ENCODE measurements at regions not wholly inside any gene's neighbourhood (a gene's known extent, or its start where the extent isn't known, plus 50 kb on each side); places are given as distances from the start of the nearest gene placed in this dataset.

DNA sequence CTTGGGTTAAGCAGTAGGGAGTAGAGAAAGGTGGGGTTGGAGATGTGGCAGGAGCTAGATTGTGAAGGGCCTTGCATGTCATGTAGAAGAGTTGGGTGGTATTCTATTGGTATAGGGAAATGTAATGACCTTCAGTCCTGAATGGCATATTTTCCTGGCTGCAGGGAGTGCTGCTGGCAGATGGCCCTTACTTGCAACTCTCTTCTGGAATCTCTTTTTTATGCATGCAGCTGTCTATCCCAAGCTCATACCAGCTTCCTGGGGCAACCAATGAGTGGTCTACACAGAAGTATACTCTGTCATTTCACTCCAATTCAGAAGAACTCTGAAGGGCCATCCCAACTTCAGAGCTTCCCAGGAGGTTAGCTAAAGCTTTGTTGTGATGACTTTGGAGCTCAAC is 144.7 kb upstream of the ANKRD28 start:
- Mint-ChIP-seq H3K27ac (no peak overlapping the region), H3K27me3 (peaks cover 6 to 21% (median 8%) of the 10 kb centered on the region in 5 donors), H3K4me3 (no peak overlapping the region), H3K4me1 (peaks cover 0 to 10% (median 4%) of the 10 kb centered on the region in 7 donors), H3K36me3 (peaks cover 0 to 5% (median 0%) of the 10 kb centered on the region in 5 donors), H3K9me3 (peaks cover 0 to 15% (median 6%) of the 10 kb centered on the region in 11 donors)
- no peaks in the 10 kb centered on the region for H3K27me3 ChIP-seq (ENCODE audit: control insufficient read depth in 2 of 2, insufficient read depth in 2 of 2, low read length in 2 of 2)
- ATAC-seq: no peak
- intact Hi-C loops (cut with micrococcal nuclease): no loop called here
- ChIA-PET POLR2A (no interaction called here), CTCF (no interaction called here)
- no peak overlapping the region for H3K27ac ChIP-seq (ENCODE audit: low read depth, low read length)
- H3K4me3 ChIP-seq (ENCODE audit: low read length): no peak overlapping the region
- no peaks in the 10 kb centered on the region for H3K9me3 ChIP-seq (ENCODE audit: control insufficient read depth in 2 of 3, low read length in 3 of 3)
- no peak for DNase-seq
- H3K36me3 ChIP-seq (ENCODE audit: control insufficient read depth in 2 of 3, insufficient read depth in 3 of 3, low read length in 3 of 3): no peaks in the 10 kb centered on the region
- no peaks in the 10 kb centered on the region for H3K4me1 ChIP-seq (ENCODE audit: control insufficient read depth in 2 of 2, insufficient read depth in 2 of 2, low read length in 2 of 2)

DNA sequence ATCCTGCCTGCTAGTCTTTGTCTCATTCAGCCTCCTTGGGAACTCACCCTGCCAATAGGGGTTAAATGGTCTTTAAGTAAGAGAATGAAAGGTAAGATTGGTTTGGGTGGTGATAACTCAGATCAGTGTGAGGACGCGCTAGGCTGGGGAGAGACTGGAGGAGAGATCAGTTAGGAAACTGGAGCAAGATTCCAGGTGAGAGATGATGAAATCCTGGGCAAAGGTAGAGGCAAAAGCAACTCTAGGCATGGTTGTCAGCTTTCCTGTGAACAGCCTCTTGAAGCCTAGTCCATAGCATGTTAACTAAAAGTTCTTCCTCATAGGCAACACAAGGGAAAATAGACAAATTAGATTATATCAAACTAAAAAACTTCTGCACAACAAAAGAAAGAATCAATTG is 145.2 kb upstream of the ANKRD28 start:
- peaks cover 6 to 21% (median 8%) of the 10 kb centered on the region in 5 donors for H3K27me3 Mint-ChIP-seq
- CTCF ChIA-PET: no interaction called here

DNA sequence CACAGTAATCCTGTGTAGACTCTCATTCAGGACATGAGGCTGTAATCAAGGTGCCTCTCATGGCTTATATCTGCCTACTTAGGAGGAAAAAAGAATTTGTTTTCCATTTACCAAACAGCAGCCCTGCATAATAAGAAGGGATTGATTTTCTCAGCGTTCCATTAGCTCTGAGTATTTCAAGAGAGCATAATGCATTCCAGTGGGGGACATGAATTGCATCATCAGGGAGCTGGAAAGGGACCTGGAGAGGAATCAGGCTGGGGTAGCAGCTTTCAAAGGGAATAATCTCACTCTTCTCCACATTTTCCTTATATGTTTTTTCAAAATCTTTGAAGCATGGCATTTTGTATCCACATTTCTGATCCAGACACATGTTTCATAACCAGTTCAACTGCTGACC is 150.6 kb upstream of the ANKRD28 start:
- ATAC-seq (no peak), DNase-seq (no peak)
- Histone ChIP-seq H3K27me3 (ENCODE audit: control insufficient read depth in 2 of 2, insufficient read depth in 2 of 2, low read length in 2 of 2) (no peaks in the 10 kb centered on the region), H3K27ac (ENCODE audit: low read depth, low read length) (no peak overlapping the region), H3K4me3 (ENCODE audit: low read length) (no peak overlapping the region), H3K4me1 (ENCODE audit: control insufficient read depth in 2 of 2, insufficient read depth in 2 of 2, low read length in 2 of 2) (no peaks in the 10 kb centered on the region), H3K9me3 (ENCODE audit: control insufficient read depth in 2 of 3, low read length in 3 of 3) (no peaks in the 10 kb centered on the region), H3K36me3 (ENCODE audit: control insufficient read depth in 2 of 3, insufficient read depth in 3 of 3, low read length in 3 of 3) (no peaks in the 10 kb centered on the region)
- H3K9me3 Mint-ChIP-seq: peaks cover 0 to 2% (median 0%) of the 10 kb centered on the region in 11 donors
- H3K36me3 Mint-ChIP-seq: no peaks in the 10 kb centered on the region
- ChIA-PET POLR2A (no interaction called here), CTCF (no interaction called here)
- H3K27ac Mint-ChIP-seq: no peak overlapping the region
- no peak overlapping the region for H3K4me3 Mint-ChIP-seq
- intact Hi-C loops (cut with micrococcal nuclease): no loop called here
- peaks cover 0 to 5% (median 0%) of the 10 kb centered on the region in 5 donors for H3K27me3 Mint-ChIP-seq
- H3K4me1 Mint-ChIP-seq: peaks cover 0 to 10% (median 4%) of the 10 kb centered on the region in 7 donors

More for the DNA sequence above, 145.2 kb upstream of the ANKRD28 start:
- ATAC-seq: no peak
- intact Hi-C loops (cut with micrococcal nuclease): no loop called here
- H3K27ac ChIP-seq (ENCODE audit: low read depth, low read length): no peak overlapping the region
- DNase-seq: no peak
- Mint-ChIP-seq H3K9me3 (peaks cover 0 to 15% (median 6%) of the 10 kb centered on the region in 11 donors), H3K27ac (no peak overlapping the region), H3K36me3 (peaks cover 0 to 5% (median 0%) of the 10 kb centered on the region in 5 donors), H3K4me3 (no peak overlapping the region), H3K4me1 (peaks cover 0 to 10% (median 4%) of the 10 kb centered on the region in 7 donors)
- no peaks in the 10 kb centered on the region for H3K9me3 ChIP-seq (ENCODE audit: control insufficient read depth in 2 of 3, low read length in 3 of 3)
- no peaks in the 10 kb centered on the region for H3K36me3 ChIP-seq (ENCODE audit: control insufficient read depth in 2 of 3, insufficient read depth in 3 of 3, low read length in 3 of 3)
- no peaks in the 10 kb centered on the region for H3K4me1 ChIP-seq (ENCODE audit: control insufficient read depth in 2 of 2, insufficient read depth in 2 of 2, low read length in 2 of 2)
- no peaks in the 10 kb centered on the region for H3K27me3 ChIP-seq (ENCODE audit: control insufficient read depth in 2 of 2, insufficient read depth in 2 of 2, low read length in 2 of 2)
- POLR2A ChIA-PET: no interaction called here
- H3K4me3 ChIP-seq (ENCODE audit: low read length): no peak overlapping the region

DNA sequence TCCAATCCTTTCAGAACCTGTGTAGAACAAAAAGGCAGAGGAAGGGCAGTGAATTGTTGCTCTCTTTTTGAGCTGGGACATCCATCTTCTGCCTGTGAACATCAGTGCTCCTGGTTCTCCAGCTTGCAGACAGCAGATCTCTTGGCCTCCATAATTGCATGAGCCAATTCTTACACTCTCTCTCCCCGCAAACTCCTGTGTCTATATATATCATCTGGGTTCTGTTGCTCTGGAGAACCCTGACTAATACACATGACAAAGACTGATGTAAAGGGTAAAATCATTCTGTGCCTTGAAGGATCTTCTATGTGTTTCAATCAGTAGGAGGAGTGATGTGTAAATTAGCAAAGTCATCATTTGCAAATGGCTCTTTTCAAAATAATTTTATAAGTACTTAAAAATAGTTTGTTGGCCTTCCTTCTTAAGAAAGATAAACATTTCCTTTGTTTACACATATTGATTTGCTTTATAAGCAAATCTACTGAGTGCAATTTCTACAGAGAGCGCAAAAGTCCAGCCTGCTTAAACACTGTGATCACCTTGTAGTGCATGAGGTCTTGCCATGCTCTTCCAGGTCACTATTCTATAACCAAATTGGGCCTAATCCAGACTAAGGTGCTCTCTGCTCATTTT is 154.9 kb upstream of the ANKRD28 start:
- Histone ChIP-seq H3K27me3 (ENCODE audit: control insufficient read depth in 2 of 2, insufficient read depth in 2 of 2, low read length in 2 of 2) (no peaks in the 10 kb centered on the region), H3K4me3 (ENCODE audit: low read length) (no peak overlapping the region), H3K27ac (ENCODE audit: low read depth, low read length) (no peak overlapping the region), H3K9me3 (ENCODE audit: control insufficient read depth in 2 of 3, low read length in 3 of 3) (no peaks in the 10 kb centered on the region), H3K4me1 (ENCODE audit: control insufficient read depth in 2 of 2, insufficient read depth in 2 of 2, low read length in 2 of 2) (no peaks in the 10 kb centered on the region), H3K36me3 (ENCODE audit: control insufficient read depth in 2 of 3, insufficient read depth in 3 of 3, low read length in 3 of 3) (no peaks in the 10 kb centered on the region)
- DNase-seq: no peak
- Mint-ChIP-seq H3K4me3 (no peak overlapping the region), H3K36me3 (no peaks in the 10 kb centered on the region), H3K27me3 (peaks cover 0 to 4% (median 0%) of the 10 kb centered on the region in 5 donors), H3K4me1 (no peaks in the 10 kb centered on the region), H3K9me3 (no peaks in the 10 kb centered on the region), H3K27ac (no peak overlapping the region)
- POLR2A ChIA-PET: no interaction called here
- CTCF ChIA-PET: no interaction called here
- intact Hi-C loops (cut with micrococcal nuclease): loop anchor here in 1 of 2 donors (10.0 kb wide), 1 partner anchor 138 kb away; no protein-coding TSS in a partner anchor
- no peak for ATAC-seq

DNA sequence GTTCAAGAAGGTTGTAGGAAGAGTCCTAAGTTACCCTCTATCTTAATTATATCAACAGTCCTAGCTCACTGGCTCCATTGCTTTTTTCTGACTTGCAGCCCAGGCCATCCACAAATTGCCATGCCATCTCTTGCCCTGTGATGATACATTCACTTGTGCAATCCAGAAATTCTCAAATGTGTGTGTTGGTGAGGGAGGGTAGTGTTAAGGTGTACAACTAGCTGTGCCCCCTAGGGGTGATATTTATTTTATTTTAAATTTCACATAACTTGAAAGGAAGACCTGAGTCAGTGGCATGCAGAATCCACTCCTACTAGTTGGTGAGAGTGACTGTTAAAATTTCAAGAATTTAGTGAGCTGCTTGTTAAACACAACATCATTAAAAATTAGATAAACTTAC is 156.1 kb upstream of the ANKRD28 start:
- H3K27me3 ChIP-seq (ENCODE audit: control insufficient read depth in 2 of 2, insufficient read depth in 2 of 2, low read length in 2 of 2): no peaks in the 10 kb centered on the region
- Mint-ChIP-seq H3K27me3 (peaks cover 0 to 4% (median 0%) of the 10 kb centered on the region in 5 donors), H3K27ac (no peak overlapping the region), H3K4me3 (no peak overlapping the region), H3K4me1 (no peaks in the 10 kb centered on the region), H3K36me3 (no peaks in the 10 kb centered on the region), H3K9me3 (no peaks in the 10 kb centered on the region)
- H3K36me3 ChIP-seq (ENCODE audit: control insufficient read depth in 2 of 3, insufficient read depth in 3 of 3, low read length in 3 of 3): no peaks in the 10 kb centered on the region
- H3K4me3 ChIP-seq (ENCODE audit: low read length): no peak overlapping the region
- intact Hi-C loops (cut with micrococcal nuclease): loop anchor here (1.0 to 10.0 kb wide), 3 partner anchors 139 to 324 kb away; no protein-coding TSS in a partner anchor
- CTCF ChIA-PET: interaction anchor here (0.6 to 1.5 kb wide), 2 partner anchors 324 to 1801 kb away, joined by 3 to 4 read pairs; no protein-coding TSS in a partner anchor
- no peaks in the 10 kb centered on the region for H3K9me3 ChIP-seq (ENCODE audit: control insufficient read depth in 2 of 3, low read length in 3 of 3)
- DNase-seq: peak in 3 of 9 donors; percentile 3 to 15 (median 7)
- POLR2A ChIA-PET: no interaction called here
- H3K27ac ChIP-seq (ENCODE audit: low read depth, low read length): no peak overlapping the region
- no peaks in the 10 kb centered on the region for H3K4me1 ChIP-seq (ENCODE audit: control insufficient read depth in 2 of 2, insufficient read depth in 2 of 2, low read length in 2 of 2)
- ATAC-seq: no peak

DNA sequence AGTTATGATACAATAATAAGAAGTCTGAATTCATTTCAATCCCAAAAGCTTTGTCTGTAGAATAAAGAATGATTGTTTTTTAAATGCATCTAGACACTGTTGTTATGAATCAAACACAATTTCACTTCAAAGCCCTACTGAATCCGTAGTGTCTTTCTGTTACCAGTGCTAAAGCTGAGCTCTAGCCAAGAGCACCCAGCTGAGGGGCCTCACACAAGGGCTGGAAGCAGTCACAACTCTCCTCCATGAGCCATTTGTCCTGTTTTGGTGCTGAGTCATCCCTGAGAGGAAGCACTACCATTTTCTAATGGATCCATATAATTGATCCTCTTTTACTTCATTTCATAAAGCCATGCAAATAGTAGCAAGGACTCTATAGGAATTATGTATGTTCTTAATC is 158.2 kb upstream of the ANKRD28 start:
- H3K36me3 ChIP-seq (ENCODE audit: control insufficient read depth in 2 of 3, insufficient read depth in 3 of 3, low read length in 3 of 3): no peaks in the 10 kb centered on the region
- H3K27ac ChIP-seq (ENCODE audit: low read depth, low read length): no peak overlapping the region
- CTCF ChIA-PET: no interaction called here
- intact Hi-C loops (cut with micrococcal nuclease): loop anchor here in 1 of 2 donors (10.0 kb wide), 1 partner anchor 141 kb away; no protein-coding TSS in a partner anchor
- ATAC-seq (no peak), DNase-seq (no peak)
- no peaks in the 10 kb centered on the region for H3K9me3 ChIP-seq (ENCODE audit: control insufficient read depth in 2 of 3, low read length in 3 of 3)
- Mint-ChIP-seq H3K4me1 (no peaks in the 10 kb centered on the region), H3K4me3 (no peak overlapping the region), H3K27ac (no peak overlapping the region), H3K9me3 (no peaks in the 10 kb centered on the region), H3K27me3 (peaks cover 0 to 4% (median 0%) of the 10 kb centered on the region in 5 donors), H3K36me3 (no peaks in the 10 kb centered on the region)
- POLR2A ChIA-PET: no interaction called here
- no peaks in the 10 kb centered on the region for H3K27me3 ChIP-seq (ENCODE audit: control insufficient read depth in 2 of 2, insufficient read depth in 2 of 2, low read length in 2 of 2)
- H3K4me3 ChIP-seq (ENCODE audit: low read length): no peak overlapping the region
- no peaks in the 10 kb centered on the region for H3K4me1 ChIP-seq (ENCODE audit: control insufficient read depth in 2 of 2, insufficient read depth in 2 of 2, low read length in 2 of 2)

Measured in naive thymus-derived CD4-positive, alpha-beta T cell (primary cell).